ENCODE measurements at regions not wholly inside any gene's neighbourhood (a gene's known extent, or its start where the extent isn't known, plus 50 kb on each side); places are given as distances from the start of the nearest gene placed in this dataset.
"Not testable (repeated sequence)": the region's sequence is repeated elsewhere in the genome, so short reads cannot be mapped to it uniquely, and the experiment has no call there.

- DNase-seq, result no peak
Observed at GRCh38 chr16:29126616-29127015, 141.8 kb downstream of the LAT start.

- DNase-seq, result no peak
Observed at GRCh38 chr16:29126057-29126494, 141.2 kb downstream of the LAT start.

GRCh38 chr16:29124828-29125227 lies 140.0 kb downstream of the LAT start:
- no peak for DNase-seq

GRCh38 chr16:29124162-29124561 lies 139.3 kb downstream of the LAT start:
- DNase-seq, result not testable (repeated sequence)

GRCh38 chr16:29120680-29121079 lies 135.8 kb downstream of the LAT start:
- not testable (repeated sequence) for DNase-seq

GRCh38 chr16:29118301-29118957 lies 133.6 kb downstream of the LAT start:
- peak; percentile 42 for DNase-seq

GRCh38 chr16:29117631-29118030 lies 132.8 kb downstream of the LAT start:
- no peak for DNase-seq

- no peak for DNase-seq
Observed at GRCh38 chr16:29116980-29117379, 132.1 kb downstream of the LAT start.

GRCh38 chr16:29116207-29116606 lies 131.4 kb downstream of the LAT start:
- peak; percentile 92 for DNase-seq

GRCh38 chr16:29115802-29116141 lies 130.9 kb downstream of the LAT start:
- DNase-seq, result peak; percentile 31

GRCh38 chr16:29114989-29115801 lies 130.3 kb downstream of the LAT start:
- DNase-seq, result peak; percentile 57

- peak; percentile 50 for DNase-seq
Observed at GRCh38 chr16:29114574-29114973, 129.7 kb downstream of the LAT start.

- not testable (repeated sequence) for DNase-seq
Observed at GRCh38 chr16:29113446-29113845, 128.6 kb downstream of the LAT start.

GRCh38 chr16:29112755-29113347 lies 128.0 kb downstream of the LAT start:
- DNase-seq, result no peak

- DNase-seq, result not testable (repeated sequence)
Observed at GRCh38 chr16:29111901-29112680, 127.2 kb downstream of the LAT start.

GRCh38 chr16:29111421-29111820 lies 126.6 kb downstream of the LAT start:
- peak; percentile 50 for DNase-seq

GRCh38 chr16:29108625-29109169 lies 123.8 kb downstream of the LAT start:
- not testable (repeated sequence) for DNase-seq

- no peak for DNase-seq
Observed at GRCh38 chr16:29107299-29107698, 122.4 kb downstream of the LAT start.

GRCh38 chr16:29106259-29106908 lies 121.5 kb downstream of the LAT start:
- not testable (repeated sequence) for DNase-seq

GRCh38 chr16:29104600-29104999 lies 119.7 kb downstream of the LAT start:
- not testable (repeated sequence) for DNase-seq

GRCh38 chr16:29097965-29098364 lies 113.1 kb downstream of the LAT start:
- not testable (repeated sequence) for DNase-seq

Data from RPMI8226 (cell line).